HG03565 (cell line): ENCODE measurements at regions not wholly inside any gene's neighbourhood (a gene's known extent, or its start where the extent isn't known, plus 50 kb on each side); places are given as distances from the start of the nearest gene placed in this dataset.
"Not testable (repeated sequence)": the region's sequence is repeated elsewhere in the genome, so short reads cannot be mapped to it uniquely, and the experiment has no call there.

Experiments
- ATAC-seq: cut with Tn5 transposase; IDR thresholded peaks from one replicate; pipeline ENCODE4 v1.9.1; 2021; ENCODE audit warnings: mild to moderate bottlenecking, moderate library complexity; ENCODE audit not compliant: unreplicated experiment

GRCh38 chr1:56092684-56093570 is 486.4 kb downstream of the PLPP3 start:
- no peak for ATAC-seq

- ATAC-seq, result not testable (repeated sequence)
These were observed 489.5 kb downstream of the PLPP3 start for GRCh38 chr1:56089826-56090225.

- no peak for ATAC-seq
These were observed 495.1 kb downstream of the PLPP3 start for GRCh38 chr1:56084246-56084645.

GRCh38 chr1:56081736-56082135 is 497.6 kb downstream of the PLPP3 start:
- ATAC-seq, result no peak

GRCh38 chr1:56081173-56081572 is 498.2 kb downstream of the PLPP3 start:
- ATAC-seq, result no peak

GRCh38 chr1:56080123-56080522 is 499.2 kb downstream of the PLPP3 start:
- no peak for ATAC-seq

GRCh38 chr1:56079391-56079790 is 500.0 kb downstream of the PLPP3 start:
- no peak for ATAC-seq

GRCh38 chr1:56077206-56077605 is 502.2 kb downstream of the PLPP3 start:
- no peak for ATAC-seq

GRCh38 chr1:56074007-56074651 is 505.2 kb downstream of the PLPP3 start:
- no peak for ATAC-seq

GRCh38 chr1:56073614-56074006 is 505.8 kb downstream of the PLPP3 start:
- no peak for ATAC-seq

- ATAC-seq, result no peak
These were observed 506.2 kb downstream of the PLPP3 start for GRCh38 chr1:56073206-56073605.

- no peak for ATAC-seq
These were observed 507.1 kb downstream of the PLPP3 start for GRCh38 chr1:56072310-56072709.

- ATAC-seq, result no peak
These were observed 508.0 kb downstream of the PLPP3 start for GRCh38 chr1:56071351-56071750.

GRCh38 chr1:56070601-56071000 is 508.8 kb downstream of the PLPP3 start:
- ATAC-seq, result no peak

GRCh38 chr1:56069824-56070223 is 509.5 kb downstream of the PLPP3 start:
- no peak for ATAC-seq

GRCh38 chr1:56068908-56069307 is 510.5 kb downstream of the PLPP3 start:
- no peak for ATAC-seq

GRCh38 chr1:56068210-56068609 is 511.2 kb downstream of the PLPP3 start:
- ATAC-seq, result no peak

- ATAC-seq, result no peak
These were observed 513.6 kb downstream of the PLPP3 start for GRCh38 chr1:56065729-56066128.

- ATAC-seq, result no peak
These were observed 514.7 kb downstream of the PLPP3 start for GRCh38 chr1:56064705-56065104.

GRCh38 chr1:56063461-56063860 is 515.9 kb downstream of the PLPP3 start:
- no peak for ATAC-seq

GRCh38 chr1:56062625-56063024 is 516.7 kb downstream of the PLPP3 start:
- no peak for ATAC-seq

GRCh38 chr1:56061824-56062223 is 517.5 kb downstream of the PLPP3 start:
- ATAC-seq, result peak; percentile 53
